ENCODE measurements at regions not wholly inside any gene's neighbourhood (a gene's known extent, or its start where the extent isn't known, plus 50 kb on each side); places are given as distances from the start of the nearest gene placed in this dataset.

DNA sequence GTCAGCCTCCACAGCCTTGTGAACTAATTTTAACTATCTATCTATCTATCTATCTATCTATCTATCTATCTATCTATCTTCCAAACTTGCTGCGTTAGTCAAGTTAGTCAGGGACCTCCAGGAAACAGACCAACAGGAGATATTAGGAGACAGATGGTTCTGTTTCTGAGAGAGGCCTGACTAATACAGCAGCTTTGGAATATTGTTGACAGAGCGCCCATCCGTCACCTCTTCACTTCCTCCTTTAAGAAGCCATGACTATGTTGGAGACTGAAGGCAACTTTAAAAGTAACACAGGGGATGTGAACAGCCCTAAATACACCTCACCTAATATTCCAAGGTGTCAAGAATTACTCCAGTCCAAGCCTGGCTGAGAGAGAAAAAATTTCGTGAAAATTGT lies 280.9 kb upstream of the IGFBP3 start:
- TF ChIP-seq SIN3A (conservative IDR thresholded peaks at IDR 0.05 in 1 of 2, IDR thresholded peaks at IDR 0.05 in 1 of 2; ENCODE audit: low read depth in 1 of 2, low read length in 2 of 2) (no peak), CBX5 (IDR thresholded peaks at IDR 0.05; ENCODE audit: low read depth, low read length) (no peak), NANOG (IDR thresholded peaks at IDR 0.05; ENCODE audit: insufficient read depth, low read depth, low read length, poor library complexity, severe bottlenecking) (no peak), KDM5A (IDR thresholded peaks at IDR 0.05; ENCODE audit: low read length) (no peak), POLR2A (IDR thresholded peaks at IDR 0.05; ENCODE audit: control extremely low read depth in 1 of 2, low read depth in 2 of 2, low read length in 2 of 2) (no peak), TEAD4 (IDR thresholded peaks at IDR 0.05; ENCODE audit: low read depth, low read length) (no peak), NRF1 (IDR thresholded peaks at IDR 0.05; ENCODE audit: low read depth, low read length) (no peak)
- TF ChIP-seq, protein P1, sequence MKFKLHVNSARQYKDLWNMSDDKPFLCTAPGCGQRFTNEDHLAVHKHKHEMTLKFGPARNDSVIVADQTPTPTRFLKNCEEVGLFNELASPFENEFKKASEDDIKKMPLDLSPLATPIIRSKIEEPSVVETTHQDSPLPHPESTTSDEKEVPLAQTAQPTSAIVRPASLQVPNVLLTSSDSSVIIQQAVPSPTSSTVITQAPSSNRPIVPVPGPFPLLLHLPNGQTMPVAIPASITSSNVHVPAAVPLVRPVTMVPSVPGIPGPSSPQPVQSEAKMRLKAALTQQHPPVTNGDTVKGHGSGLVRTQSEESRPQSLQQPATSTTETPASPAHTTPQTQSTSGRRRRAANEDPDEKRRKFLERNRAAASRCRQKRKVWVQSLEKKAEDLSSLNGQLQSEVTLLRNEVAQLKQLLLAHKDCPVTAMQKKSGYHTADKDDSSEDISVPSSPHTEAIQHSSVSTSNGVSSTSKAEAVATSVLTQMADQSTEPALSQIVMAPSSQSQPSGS (IDR thresholded peaks at IDR 0.05; ENCODE audit: low read length) = no peak
- H2BK5ac ChIP-seq (ENCODE audit: low read depth, low read length) = no peak overlapping the region
- no peak overlapping the region for H2BK20ac ChIP-seq (ENCODE audit: low read length)
- H4K20me1 ChIP-seq (replicated peaks in 1 of 2; ENCODE audit: control insufficient read depth in 1 of 2, insufficient read depth in 2 of 2, low read length in 2 of 2) = no peaks in the 10 kb centered on the region
- no peak overlapping the region for H4K5ac ChIP-seq (ENCODE audit: insufficient read length, low read depth, low read length)
- H3K27ac ChIP-seq (ENCODE audit: low read depth, low read length) = no peak overlapping the region
- no peaks in the 10 kb centered on the region for H3K23me2 ChIP-seq (ENCODE audit: low read depth, low read length)
- H3K4me3 ChIP-seq (ENCODE audit: extremely low read depth in 1 of 4, insufficient read depth in 2 of 4, low read depth in 3 of 4, low read length in 4 of 4) = no peak overlapping the region
- no peak overlapping the region for H2BK12ac ChIP-seq (ENCODE audit: low read depth, low read length)
- no peak overlapping the region for H3K14ac ChIP-seq (ENCODE audit: insufficient read length)
- no peak for DNase-seq (ENCODE audit: low read depth in 1 of 2, low spot score in 2 of 2)
- no peak overlapping the region for H3K18ac ChIP-seq (ENCODE audit: extremely low read depth, low read length)
- H3K23ac ChIP-seq (ENCODE audit: insufficient read length) = no peak overlapping the region
- FAIRE-seq = no peak
- WGBS, 2 experiments (ENCODE audit: extremely low coverage in 1 of 2, insufficient coverage in 1 of 2, insufficient read length in 1 of 2, insufficient replicate concordance in 2 of 2, low coverage in 1 of 2, low lambda C conversion rate in 2 of 2, missing lambda C conversion rate in 1 of 2) = 91% methylated on average over 4 of the region's 4 CpGs; no CpG with 5 or more reads in 1 of the 2 experiments
- H2AFZ ChIP-seq (ENCODE audit: low read length) = no peak overlapping the region
- no peaks in the 10 kb centered on the region for H3K27me3 ChIP-seq (replicated peaks in 1 of 4; ENCODE audit: control insufficient read depth in 3 of 4, extremely low read depth in 1 of 4, insufficient read depth in 3 of 4, low read length in 3 of 4)
- H2BK120ac ChIP-seq (replicated peaks; ENCODE audit: low read depth, low read length) = no peak overlapping the region
- no peak overlapping the region for H3K4me2 ChIP-seq (ENCODE audit: insufficient read depth in 1 of 2, low read depth in 2 of 2, low read length in 2 of 2)
- ChIA-PET CTCF (ENCODE audit: partially characterized antibody) (no interaction called here), POLR2A (ENCODE audit: partially characterized antibody) (no interaction called here)
- H4K91ac ChIP-seq (replicated peaks; ENCODE audit: insufficient read length, low read length) = no peak overlapping the region
- no peak overlapping the region for H2AK5ac ChIP-seq (ENCODE audit: low read depth, low read length)
- H3K9ac ChIP-seq (replicated peaks in 1 of 4; ENCODE audit: extremely low read depth in 1 of 4, low read depth in 3 of 4, low read length in 3 of 4) = no peak overlapping the region
- H3K9me3 ChIP-seq (ENCODE audit: insufficient read depth in 2 of 2, low read depth in 1 of 2, low read length in 1 of 2) = no peaks in the 10 kb centered on the region
- H3K56ac ChIP-seq (replicated peaks; ENCODE audit: insufficient read length, low read depth, low read length) = no peak overlapping the region
- H3K79me1 ChIP-seq (ENCODE audit: low read depth, low read length) = no peaks in the 10 kb centered on the region
- H3K79me2 ChIP-seq (ENCODE audit: control insufficient read depth in 1 of 2, insufficient read depth in 2 of 2, low read length in 2 of 2) = no peaks in the 10 kb centered on the region
- H3K36me3 ChIP-seq (ENCODE audit: control insufficient read depth in 2 of 4, insufficient read depth in 4 of 4, low read length in 3 of 4) = no peaks in the 10 kb centered on the region
- no peaks in the 10 kb centered on the region for H3K4me1 ChIP-seq (replicated peaks in 1 of 4; ENCODE audit: control insufficient read depth in 3 of 4, insufficient read depth in 4 of 4, low read length in 3 of 4)
- no peak overlapping the region for H2BK15ac ChIP-seq (ENCODE audit: low read length)
- no peak overlapping the region for H3K4ac ChIP-seq (replicated peaks; ENCODE audit: insufficient read length, low read depth, low read length)
- H4K8ac ChIP-seq (ENCODE audit: extremely low read depth, insufficient read depth, low read length) = no peak overlapping the region

All from H1 (cell line).